Esophagus (tissue), 2 donors: ENCODE measurements at regions not wholly inside any gene's neighbourhood (a gene's known extent, or its start where the extent isn't known, plus 50 kb on each side); places are given as distances from the start of the nearest gene placed in this dataset.

ENCODE experiments used
- H3K27ac ChIP-seq, 2 donors: one replicate each; pipeline ENCODE4 v1.5.1; 2013; ENCODE audit warnings: low read depth in 2 of 2, mild to moderate bottlenecking in 2 of 2, inconsistent platforms in 1 of 2, low read length in 1 of 2, moderate library complexity in 1 of 2
- H3K27me3 ChIP-seq, 2 donors: one replicate each; pipeline ENCODE4 v1.6.1; 2013; ENCODE audit warnings: low read length in 2 of 2, control low read depth in 1 of 2, mild to moderate bottlenecking in 1 of 2; ENCODE audit not compliant: insufficient read depth in 2 of 2, control insufficient read depth in 1 of 2
- H3K36me3 ChIP-seq, 2 donors: one replicate each; pipeline ENCODE4 v1.6.1; 2013; ENCODE audit warnings: low read length in 1 of 2; ENCODE audit not compliant: control insufficient read depth in 2 of 2, insufficient read depth in 2 of 2
- H3K4me1 ChIP-seq, 2 donors: one replicate each; pipeline ENCODE4 v1.6.1; 2013; ENCODE audit warnings: low read length in 1 of 2; ENCODE audit not compliant: control insufficient read depth in 2 of 2, insufficient read depth in 2 of 2
- H3K4me3 ChIP-seq, 2 donors: one replicate each; pipeline ENCODE4 v1.5.1; 2013; ENCODE audit warnings: low read length in 2 of 2, mild to moderate bottlenecking in 2 of 2, low read depth in 1 of 2, moderate library complexity in 1 of 2
- H3K9me3 ChIP-seq, 2 donors: one replicate each; pipeline ENCODE4 v1.6.1; 2013; ENCODE audit warnings: mild to moderate bottlenecking in 2 of 2, low read depth in 1 of 2, low read length in 1 of 2, moderate library complexity in 1 of 2; ENCODE audit not compliant: control insufficient read depth in 2 of 2, insufficient read depth in 1 of 2
- WGBS, 2 donors: extraction: QIAGEN DNeasy Blood & Tissue Kit; methylation state at CpG; one replicate each; pipeline ENCODE4 v1.1.7; 2013; 5-methylcytosine and 5-hydroxymethylcytosine counted together
- donor health status: healthy with polysubstance abuse.
- donor health status: Bipolar disorder and iron deficiency.

GRCh38 chr6:164477790-164478189 lies 831.6 kb downstream of the C6orf118 start:
- no peaks in the 10 kb centered on the region for H3K4me1 ChIP-seq
- no peaks in the 10 kb centered on the region for H3K9me3 ChIP-seq
- no peaks in the 10 kb centered on the region for H3K36me3 ChIP-seq
- H3K4me3 ChIP-seq, result no peak overlapping the region
- 68 to 82% methylated on average over 2 of the region's 2 CpGs for WGBS, 2 donors
- no peak overlapping the region for H3K27ac ChIP-seq
- no peaks in the 10 kb centered on the region for H3K27me3 ChIP-seq

- Histone ChIP-seq H3K9me3 (no peaks in the 10 kb centered on the region), H3K4me3 (no peak overlapping the region), H3K27ac (no peak overlapping the region), H3K27me3 (no peaks in the 10 kb centered on the region), H3K4me1 (no peaks in the 10 kb centered on the region), H3K36me3 (no peaks in the 10 kb centered on the region)
- 69 to 74% methylated on average over 1 of the region's 1 CpG for WGBS, 2 donors
Measured at GRCh38 chr6:164477101-164477500, 832.3 kb downstream of the C6orf118 start.

- H3K9me3 ChIP-seq, result no peaks in the 10 kb centered on the region
- 77 to 79% methylated on average over 9 of the region's 9 CpGs for WGBS, 2 donors
- H3K4me1 ChIP-seq, result no peaks in the 10 kb centered on the region
- no peaks in the 10 kb centered on the region for H3K36me3 ChIP-seq
- no peaks in the 10 kb centered on the region for H3K27me3 ChIP-seq
- no peak overlapping the region for H3K27ac ChIP-seq
- H3K4me3 ChIP-seq, result no peak overlapping the region
Measured at GRCh38 chr6:164469276-164469949, 840.0 kb downstream of the C6orf118 start.

GRCh38 chr6:164455835-164456234 lies 853.6 kb downstream of the C6orf118 start:
- Histone ChIP-seq H3K4me1 (no peaks in the 10 kb centered on the region), H3K27ac (no peak overlapping the region), H3K36me3 (no peaks in the 10 kb centered on the region), H3K4me3 (no peak overlapping the region), H3K27me3 (no peaks in the 10 kb centered on the region), H3K9me3 (no peaks in the 10 kb centered on the region)
- WGBS, 2 donors, result 77 to 86% methylated on average over 9 of the region's 9 CpGs

- Histone ChIP-seq H3K9me3 (no peaks in the 10 kb centered on the region), H3K36me3 (no peaks in the 10 kb centered on the region), H3K27me3 (no peaks in the 10 kb centered on the region), H3K27ac (no peak overlapping the region), H3K4me1 (no peaks in the 10 kb centered on the region), H3K4me3 (no peak overlapping the region)
- WGBS, 2 donors, result 82 to 88% methylated on average over 3 of the region's 3 CpGs
Measured at GRCh38 chr6:164453835-164454234, 855.6 kb downstream of the C6orf118 start.

- H3K27ac ChIP-seq, result no peak overlapping the region
- H3K4me3 ChIP-seq, result no peak overlapping the region
- no peaks in the 10 kb centered on the region for H3K36me3 ChIP-seq
- H3K27me3 ChIP-seq, result no peaks in the 10 kb centered on the region
- H3K4me1 ChIP-seq, result no peaks in the 10 kb centered on the region
- WGBS, 2 donors, result 88 to 92% methylated on average over 2 of the region's 2 CpGs
- H3K9me3 ChIP-seq, result peaks cover 6% of the 10 kb centered on the region in 2 donors
Measured at GRCh38 chr6:164442572-164442971, 866.8 kb downstream of the C6orf118 start.

- WGBS, 2 donors, result 43 to 52% methylated on average over 5 of the region's 5 CpGs
- Histone ChIP-seq H3K9me3 (peaks cover 6% of the 10 kb centered on the region in 2 donors), H3K4me3 (no peak overlapping the region), H3K36me3 (no peaks in the 10 kb centered on the region), H3K27ac (no peak overlapping the region), H3K4me1 (no peaks in the 10 kb centered on the region), H3K27me3 (no peaks in the 10 kb centered on the region)
Measured at GRCh38 chr6:164439331-164439730, 870.1 kb downstream of the C6orf118 start.

- no peak overlapping the region for H3K27ac ChIP-seq
- no peak overlapping the region for H3K4me3 ChIP-seq
- no peaks in the 10 kb centered on the region for H3K4me1 ChIP-seq
- H3K27me3 ChIP-seq, result no peaks in the 10 kb centered on the region
- H3K36me3 ChIP-seq, result no peaks in the 10 kb centered on the region
- WGBS, 2 donors, result 88 to 90% methylated on average over 5 of the region's 5 CpGs
- peaks cover 0 to 2% of the 10 kb centered on the region in 2 donors for H3K9me3 ChIP-seq
Measured at GRCh38 chr6:164436976-164437375, 872.4 kb downstream of the C6orf118 start.

- Histone ChIP-seq H3K27ac (no peak overlapping the region), H3K27me3 (no peaks in the 10 kb centered on the region), H3K36me3 (no peaks in the 10 kb centered on the region), H3K4me3 (no peak overlapping the region), H3K9me3 (no peaks in the 10 kb centered on the region), H3K4me1 (no peaks in the 10 kb centered on the region)
- WGBS, 2 donors, result 65 to 75% methylated on average over 2 of the region's 2 CpGs
Measured at GRCh38 chr6:164427728-164428402, 881.5 kb downstream of the C6orf118 start.

GRCh38 chr6:164424489-164424888 lies 884.9 kb downstream of the C6orf118 start:
- no peaks in the 10 kb centered on the region for H3K36me3 ChIP-seq
- peaks cover 0 to 3% of the 10 kb centered on the region in 2 donors for H3K9me3 ChIP-seq
- no peak overlapping the region for H3K27ac ChIP-seq
- H3K4me3 ChIP-seq, result no peak overlapping the region
- WGBS, 2 donors, result 49 to 54% methylated on average over 2 of the region's 2 CpGs
- no peaks in the 10 kb centered on the region for H3K27me3 ChIP-seq
- H3K4me1 ChIP-seq, result no peaks in the 10 kb centered on the region
